Kidney (tissue), 13 donors: ENCODE measurements at regions not wholly inside any gene's neighbourhood (a gene's known extent, or its start where the extent isn't known, plus 50 kb on each side); places are given as distances from the start of the nearest gene placed in this dataset.

Experiments
- DNase-seq, 5 donors: peaks; one replicate each; pipeline ENCODE4 v3.0.0-alpha.2; 2013 to 2020
- FAIRE-seq: peaks from 2 replicates; lab custom pipeline; 2012; peaks lifted over from hg19 to GRCh38; lab: Jason Lieb, UNC
- H3K27ac ChIP-seq, 2 donors: one replicate each; pipeline ENCODE4 v1.7.0; 2013; ENCODE audit warnings: low read depth in 2 of 2, low read length in 2 of 2, inconsistent platforms in 1 of 2
- H3K27me3 ChIP-seq: one replicate; pipeline ENCODE4 v1.7.1; 2013; ENCODE audit warnings: low read length, inconsistent platforms; ENCODE audit not compliant: control insufficient read depth, insufficient read depth
- H3K36me3 ChIP-seq, 3 donors: one replicate each; pipeline versions ENCODE4 v1.7.0 to v1.7.1; 2013; ENCODE audit warnings: low read length in 3 of 3, control low read depth in 1 of 3, inconsistent platforms in 1 of 3; ENCODE audit not compliant: insufficient read depth in 3 of 3, control insufficient read depth in 2 of 3
- H3K4me1 ChIP-seq, 3 donors: one replicate each; pipeline versions ENCODE4 v1.7.0 to v1.7.1; 2013; ENCODE audit warnings: low read length in 3 of 3, inconsistent platforms in 1 of 3, low read depth in 1 of 3; ENCODE audit not compliant: control insufficient read depth in 2 of 3, insufficient read depth in 2 of 3
- H3K4me3 ChIP-seq, 3 donors: one replicate each; pipeline versions ENCODE4 v1.7.0 to v1.8.1; 2013; ENCODE audit warnings: low read length in 3 of 3, control low read depth in 1 of 3, inconsistent platforms in 1 of 3
- H3K9ac ChIP-seq, 3 donors: one replicate each; pipeline versions ENCODE4 v1.7.0 to v1.7.1; 2013; ENCODE audit warnings: low read length in 3 of 3, control low read depth in 1 of 3, inconsistent platforms in 1 of 3
- H3K9me3 ChIP-seq, 3 donors: one replicate each; pipeline versions ENCODE4 v1.7.0 to v1.7.1; 2013; ENCODE audit warnings: low read length in 3 of 3, control low read depth in 1 of 3, inconsistent platforms in 1 of 3; ENCODE audit not compliant: control insufficient read depth in 2 of 3, insufficient read depth in 1 of 3
- CTCF ChIP-seq: IDR thresholded peaks from 3 replicates; pipeline ENCODE4 v1.5.1; 2012; ENCODE audit warnings: mild to moderate bottlenecking, moderate library complexity, borderline replicate concordance; ENCODE audit not compliant: insufficient read depth; ENCODE audit errors: extremely low read depth
- intact Hi-C: fragments of 100-400 bp; cut with DNase I; formaldehyde crosslinking; loops from one replicate; pipeline ENCODE4 v1.11.1; 2022
- donor health status: control.
- donor health status: control.
- donor health status: control.
- donor health status: control.
- donor health status: control.
- donor health status: DM: yes; HTN: yes; CAD: no.
- donor health status: Normal renal cell carcinoma (clear cell type).

GRCh38 chr11:97247601-97248000 is 857.8 kb downstream of the JRKL start:
- Histone ChIP-seq H3K27me3 (no peaks in the 10 kb centered on the region), H3K9me3 (no peaks in the 10 kb centered on the region), H3K4me1 (no peaks in the 10 kb centered on the region), H3K9ac (no peak overlapping the region), H3K4me3 (no peak overlapping the region), H3K27ac (no peak overlapping the region), H3K36me3 (no peaks in the 10 kb centered on the region)
- no peak for DNase-seq
- intact Hi-C loops, result no loop called here
- no peak for FAIRE-seq
- no peak for TF ChIP-seq CTCF

GRCh38 chr11:97254790-97255189 is 865.0 kb downstream of the JRKL start:
- Histone ChIP-seq H3K9ac (no peak overlapping the region), H3K9me3 (no peaks in the 10 kb centered on the region), H3K36me3 (no peaks in the 10 kb centered on the region), H3K4me1 (no peaks in the 10 kb centered on the region), H3K27me3 (no peaks in the 10 kb centered on the region), H3K4me3 (no peak overlapping the region), H3K27ac (no peak overlapping the region)
- no peak for TF ChIP-seq CTCF
- intact Hi-C loops, result no loop called here
- DNase-seq (no peak), FAIRE-seq (no peak)

GRCh38 chr11:97259434-97259833 is 869.6 kb downstream of the JRKL start:
- Histone ChIP-seq H3K4me1 (no peaks in the 10 kb centered on the region), H3K9ac (no peak overlapping the region), H3K36me3 (no peaks in the 10 kb centered on the region), H3K27me3 (no peaks in the 10 kb centered on the region), H3K27ac (no peak overlapping the region), H3K4me3 (no peak overlapping the region), H3K9me3 (no peaks in the 10 kb centered on the region)
- no peak for DNase-seq
- TF ChIP-seq CTCF, result no peak
- FAIRE-seq, result no peak
- intact Hi-C loops, result no loop called here

GRCh38 chr11:97259884-97260283 is 870.1 kb downstream of the JRKL start:
- H3K27ac ChIP-seq, result no peak overlapping the region
- H3K9ac ChIP-seq, result no peak overlapping the region
- H3K4me3 ChIP-seq, result no peak overlapping the region
- H3K9me3 ChIP-seq, result no peaks in the 10 kb centered on the region
- TF ChIP-seq CTCF, result no peak
- no peaks in the 10 kb centered on the region for H3K36me3 ChIP-seq
- intact Hi-C loops, result no loop called here
- no peaks in the 10 kb centered on the region for H3K4me1 ChIP-seq
- FAIRE-seq (no peak), DNase-seq (no peak)
- no peaks in the 10 kb centered on the region for H3K27me3 ChIP-seq
